Osteoblast (primary cell): ENCODE measurements at regions not wholly inside any gene's neighbourhood (a gene's known extent, or its start where the extent isn't known, plus 50 kb on each side); places are given as distances from the start of the nearest gene placed in this dataset.

Experiments used
- DNase-seq: peaks from one replicate; pipeline ENCODE4 v3.0.0; 2011; ENCODE audit warnings: low spot score, mixed read lengths; ENCODE audit not compliant: insufficient read length; ENCODE audit errors: missing footprints
- H2AFZ ChIP-seq: 2 replicates; pipeline ENCODE4 v1.6.0; 2011; ENCODE audit warnings: mild to moderate bottlenecking, low read length
- H3K27ac ChIP-seq: 2 replicates; pipeline ENCODE4 v1.5.1; 2011; ENCODE audit warnings: mild to moderate bottlenecking, low read depth, low read length, moderate library complexity
- H3K27me3 ChIP-seq: 2 replicates; pipeline ENCODE4 v1.6.0; 2012; ENCODE audit warnings: mild to moderate bottlenecking, control low read depth, inconsistent platforms, low read length, moderate library complexity; ENCODE audit not compliant: insufficient read depth
- H3K36me3 ChIP-seq: 2 replicates; pipeline ENCODE4 v1.5.1; 2011; ENCODE audit warnings: mild to moderate bottlenecking, low read length, control low read depth, moderate library complexity; ENCODE audit not compliant: insufficient read depth
- H3K4me1 ChIP-seq: 2 replicates; pipeline ENCODE4 v1.5.1; 2011; ENCODE audit warnings: mild to moderate bottlenecking, low read length, control low read depth, moderate library complexity; ENCODE audit not compliant: insufficient read depth
- H3K4me2 ChIP-seq: 2 replicates; pipeline ENCODE4 v1.6.0; 2011; ENCODE audit warnings: mild to moderate bottlenecking, low read length; ENCODE audit not compliant: insufficient read depth
- H3K4me3 ChIP-seq: fragments of 200-600 bp; sonication (generic); 3 replicates; pipeline ENCODE4 v1.5.1; 2012; ENCODE audit warnings: mild to moderate bottlenecking, low read length, inconsistent platforms; ENCODE audit not compliant: insufficient read depth
- H3K79me2 ChIP-seq: 2 replicates; pipeline ENCODE4 v1.6.0; 2012; ENCODE audit warnings: mild to moderate bottlenecking, low read length, control low read depth, inconsistent platforms; ENCODE audit not compliant: insufficient read depth
- H3K9me3 ChIP-seq: 2 replicates; pipeline ENCODE4 v1.5.1; 2011; ENCODE audit warnings: low read depth, low read length, control low read depth
- H4K20me1 ChIP-seq: 2 replicates; pipeline ENCODE4 v1.6.0; 2012; ENCODE audit warnings: mild to moderate bottlenecking, low read length, control low read depth; ENCODE audit not compliant: insufficient read depth
- TF ChIP-seq, protein P1 (sequence below): IDR thresholded peaks from 2 replicates; pipeline ENCODE4 v1.5.1; 2011; ENCODE audit warnings: mild to moderate bottlenecking, low read depth, low read length, moderate library complexity; ENCODE audit errors: extremely low read depth

GRCh38 chr20:50390685-50391443, 119.3 kb upstream of the PTPN1 start:
- DNase-seq, result no peak
- Histone ChIP-seq H3K27ac (no peak overlapping the region), H3K36me3 (no peaks in the 10 kb centered on the region), H3K4me1 (peaks cover 19% of the 10 kb centered on the region), H3K27me3 (no peaks in the 10 kb centered on the region), H2AFZ (no peak overlapping the region), H3K9me3 (no peaks in the 10 kb centered on the region), H3K4me2 (no peak overlapping the region), H3K79me2 (no peaks in the 10 kb centered on the region), H4K20me1 (no peaks in the 10 kb centered on the region), H3K4me3 (no peak overlapping the region)
- TF ChIP-seq, protein P1, sequence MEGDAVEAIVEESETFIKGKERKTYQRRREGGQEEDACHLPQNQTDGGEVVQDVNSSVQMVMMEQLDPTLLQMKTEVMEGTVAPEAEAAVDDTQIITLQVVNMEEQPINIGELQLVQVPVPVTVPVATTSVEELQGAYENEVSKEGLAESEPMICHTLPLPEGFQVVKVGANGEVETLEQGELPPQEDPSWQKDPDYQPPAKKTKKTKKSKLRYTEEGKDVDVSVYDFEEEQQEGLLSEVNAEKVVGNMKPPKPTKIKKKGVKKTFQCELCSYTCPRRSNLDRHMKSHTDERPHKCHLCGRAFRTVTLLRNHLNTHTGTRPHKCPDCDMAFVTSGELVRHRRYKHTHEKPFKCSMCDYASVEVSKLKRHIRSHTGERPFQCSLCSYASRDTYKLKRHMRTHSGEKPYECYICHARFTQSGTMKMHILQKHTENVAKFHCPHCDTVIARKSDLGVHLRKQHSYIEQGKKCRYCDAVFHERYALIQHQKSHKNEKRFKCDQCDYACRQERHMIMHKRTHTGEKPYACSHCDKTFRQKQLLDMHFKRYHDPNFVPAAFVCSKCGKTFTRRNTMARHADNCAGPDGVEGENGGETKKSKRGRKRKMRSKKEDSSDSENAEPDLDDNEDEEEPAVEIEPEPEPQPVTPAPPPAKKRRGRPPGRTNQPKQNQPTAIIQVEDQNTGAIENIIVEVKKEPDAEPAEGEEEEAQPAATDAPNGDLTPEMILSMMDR, result no peak

- DNase-seq, result no peak
- H3K27ac ChIP-seq, result no peak overlapping the region
- no peaks in the 10 kb centered on the region for H3K27me3 ChIP-seq
- H3K9me3 ChIP-seq, result no peaks in the 10 kb centered on the region
- peaks cover 19% of the 10 kb centered on the region for H3K4me1 ChIP-seq
- no peak overlapping the region for H3K4me3 ChIP-seq
- H2AFZ ChIP-seq, result no peak overlapping the region
- no peaks in the 10 kb centered on the region for H4K20me1 ChIP-seq
- no peaks in the 10 kb centered on the region for H3K36me3 ChIP-seq
- TF ChIP-seq, protein P1, result no peak
- H3K4me2 ChIP-seq, result no peak overlapping the region
- no peaks in the 10 kb centered on the region for H3K79me2 ChIP-seq
Measured at GRCh38 chr20:50391444-50392137, 118.6 kb upstream of the PTPN1 start.

- Histone ChIP-seq H3K9me3 (no peaks in the 10 kb centered on the region), H3K4me1 (peaks cover 18% of the 10 kb centered on the region), H3K27me3 (no peaks in the 10 kb centered on the region), H3K4me2 (no peak overlapping the region), H2AFZ (no peak overlapping the region), H3K79me2 (no peaks in the 10 kb centered on the region), H3K36me3 (no peaks in the 10 kb centered on the region), H3K27ac (no peak overlapping the region), H3K4me3 (no peak overlapping the region), H4K20me1 (no peaks in the 10 kb centered on the region)
- DNase-seq, result no peak
- TF ChIP-seq, protein P1, result no peak
Measured at GRCh38 chr20:50392138-50392866, 117.9 kb upstream of the PTPN1 start.

DNA sequence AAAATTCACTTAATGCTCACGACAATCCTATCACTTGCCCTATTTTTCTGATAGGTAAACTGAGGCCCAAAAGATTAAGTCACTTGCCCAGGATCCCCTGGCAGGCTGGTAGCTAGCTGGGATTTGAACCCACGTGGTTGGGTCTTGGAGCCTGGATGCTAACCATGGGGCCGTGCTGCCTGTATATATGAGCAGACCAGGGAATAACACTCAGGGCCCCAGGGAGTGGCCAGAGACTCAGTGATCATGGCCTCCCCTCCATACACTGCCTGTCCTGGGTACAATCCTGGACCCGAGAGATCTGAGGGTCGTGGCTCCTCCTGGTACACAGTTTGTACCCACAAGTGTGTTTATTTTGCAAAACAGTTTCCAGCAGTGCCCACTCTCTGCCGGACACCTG, 116.9 kb upstream of the PTPN1 start:
- H4K20me1 ChIP-seq, result no peaks in the 10 kb centered on the region
- no peak for DNase-seq
- no peak overlapping the region for H3K4me2 ChIP-seq
- peaks cover 9% of the 10 kb centered on the region for H3K4me1 ChIP-seq
- H3K36me3 ChIP-seq, result no peaks in the 10 kb centered on the region
- H3K27me3 ChIP-seq, result no peaks in the 10 kb centered on the region
- no peak overlapping the region for H3K4me3 ChIP-seq
- no peaks in the 10 kb centered on the region for H3K9me3 ChIP-seq
- no peak overlapping the region for H2AFZ ChIP-seq
- H3K79me2 ChIP-seq, result no peaks in the 10 kb centered on the region
- H3K27ac ChIP-seq, result no peak overlapping the region
- TF ChIP-seq, protein P1, result no peak
